OCI-LY3 (cell line): ENCODE measurements at regions not wholly inside any gene's neighbourhood (a gene's known extent, or its start where the extent isn't known, plus 50 kb on each side); places are given as distances from the start of the nearest gene placed in this dataset.

Experiments used
- EZH2phosphoT487 ChIP-seq: fragments of 200-600 bp; shearing (Covaris generic); IDR thresholded peaks from 2 replicates; pipeline ENCODE4 v1.6.1; 2018; ENCODE audit warnings: antibody characterized with exemption, mixed run types, low read depth
- TF ChIP-seq, protein P1 (sequence below): fragments of 200-600, 300-600 bp; sonication (generic); IDR thresholded peaks from 2 replicates; pipeline ENCODE4 v1.5.1; 2014; ENCODE audit warnings: antibody characterized with exemption, low read length, low read depth

DNA sequence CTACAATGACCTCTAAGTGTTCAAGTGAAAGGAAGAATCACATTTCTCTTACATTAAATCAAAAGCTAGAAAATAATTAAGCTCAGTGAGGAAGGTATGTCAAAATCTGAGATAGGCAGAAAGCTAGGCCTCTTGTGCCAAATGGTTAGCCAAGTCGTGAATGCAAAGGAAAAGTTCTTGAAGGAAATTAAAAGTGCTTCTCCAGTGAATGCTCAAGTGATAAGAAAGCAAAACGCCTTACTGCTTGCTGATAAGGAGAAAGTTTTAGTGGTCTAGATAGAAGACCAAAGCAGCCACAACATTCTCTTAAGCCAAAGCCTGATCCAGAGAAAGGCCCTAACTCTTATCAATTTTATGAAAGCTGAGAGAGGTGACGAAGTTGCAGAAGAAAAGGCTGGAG is 932.3 kb upstream of the ACVR2A start:
- TF ChIP-seq, protein P1, sequence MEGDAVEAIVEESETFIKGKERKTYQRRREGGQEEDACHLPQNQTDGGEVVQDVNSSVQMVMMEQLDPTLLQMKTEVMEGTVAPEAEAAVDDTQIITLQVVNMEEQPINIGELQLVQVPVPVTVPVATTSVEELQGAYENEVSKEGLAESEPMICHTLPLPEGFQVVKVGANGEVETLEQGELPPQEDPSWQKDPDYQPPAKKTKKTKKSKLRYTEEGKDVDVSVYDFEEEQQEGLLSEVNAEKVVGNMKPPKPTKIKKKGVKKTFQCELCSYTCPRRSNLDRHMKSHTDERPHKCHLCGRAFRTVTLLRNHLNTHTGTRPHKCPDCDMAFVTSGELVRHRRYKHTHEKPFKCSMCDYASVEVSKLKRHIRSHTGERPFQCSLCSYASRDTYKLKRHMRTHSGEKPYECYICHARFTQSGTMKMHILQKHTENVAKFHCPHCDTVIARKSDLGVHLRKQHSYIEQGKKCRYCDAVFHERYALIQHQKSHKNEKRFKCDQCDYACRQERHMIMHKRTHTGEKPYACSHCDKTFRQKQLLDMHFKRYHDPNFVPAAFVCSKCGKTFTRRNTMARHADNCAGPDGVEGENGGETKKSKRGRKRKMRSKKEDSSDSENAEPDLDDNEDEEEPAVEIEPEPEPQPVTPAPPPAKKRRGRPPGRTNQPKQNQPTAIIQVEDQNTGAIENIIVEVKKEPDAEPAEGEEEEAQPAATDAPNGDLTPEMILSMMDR: no peak
- no peak for TF ChIP-seq EZH2phosphoT487
